ENCODE measurements at regions not wholly inside any gene's neighbourhood (a gene's known extent, or its start where the extent isn't known, plus 50 kb on each side); places are given as distances from the start of the nearest gene placed in this dataset.
A peak's percentile ranks its signal among the peaks of the same experiment; 100 is the strongest.
"Not testable (repeated sequence)": the region's sequence is repeated elsewhere in the genome, so short reads cannot be mapped to it uniquely, and the experiment has no call there.

GRCh38 chr3:137150825-137151224 lies 193.0 kb downstream of the IL20RB start:
- H3K4me2 ChIP-seq: no peak overlapping the region
- ChIA-PET CTCF (no interaction called here), POLR2A (no interaction called here)
- no peak for TF ChIP-seq CHD4 (IDR thresholded peaks at IDR 0.05; ENCODE audit: borderline replicate concordance)
- no peak for TF ChIP-seq TFCP2L1 (CRISPR knock-in tag; IDR thresholded peaks at IDR 0.05)
- no peak for TF ChIP-seq RARB (CRISPR knock-in tag; IDR thresholded peaks at IDR 0.05)
- no peak for TF ChIP-seq GATA3 (IDR thresholded peaks at IDR 0.05; ENCODE audit: borderline replicate concordance)
- TF ChIP-seq ESRRA (IDR thresholded peaks at IDR 0.05; ENCODE audit: borderline replicate concordance, low read length): no peak
- no peak for TF ChIP-seq MAZ (IDR thresholded peaks at IDR 0.05; ENCODE audit: borderline replicate concordance, low read depth, low read length)
- H3K4me1 ChIP-seq: no peaks in the 10 kb centered on the region
- ATAC-seq (no peak), DNase-seq (ENCODE audit: low read depth in 1 of 2, low spot score in 1 of 2) (no peak), FAIRE-seq (no peak)
- H3K4me3 ChIP-seq: no peak overlapping the region
- H3K27ac ChIP-seq: no peak overlapping the region
- 14% methylated on average over 5 of the region's 5 CpGs for WGBS (ENCODE audit: missing lambda C conversion rate)
- H3K9me3 ChIP-seq: no peaks in the 10 kb centered on the region

GRCh38 chr3:137153046-137153445 lies 195.3 kb downstream of the IL20RB start:
- CTCF ChIA-PET, POLR2A ChIA-PET: not testable (repeated sequence)

GRCh38 chr3:137163241-137163871 lies 205.6 kb downstream of the IL20RB start:
- H3K9me3 ChIP-seq: no peaks in the 10 kb centered on the region
- no peak overlapping the region for H3K4me3 ChIP-seq
- no peak for TF ChIP-seq BCL3 (IDR thresholded peaks at IDR 0.05)
- no peak for TF ChIP-seq FOSB (CRISPR knock-in tag; IDR thresholded peaks at IDR 0.05)
- no peak for TF ChIP-seq RCOR1 (IDR thresholded peaks at IDR 0.05; ENCODE audit: low read depth, low read length)
- TF ChIP-seq PBX3 (IDR thresholded peaks at IDR 0.05): no peak
- TF ChIP-seq EHF (CRISPR knock-in tag; IDR thresholded peaks at IDR 0.05): no peak
- no peak for TF ChIP-seq KDM5A (IDR thresholded peaks at IDR 0.05)
- TF ChIP-seq HOXB13 (CRISPR knock-in tag; IDR thresholded peaks at IDR 0.05; ENCODE audit: low read depth): no peak
- TF ChIP-seq CHD2 (IDR thresholded peaks at IDR 0.05; ENCODE audit: low read length, partially characterized antibody): no peak
- TF ChIP-seq JUN (IDR thresholded peaks at IDR 0.05): no peak
- no peak for TF ChIP-seq FOXS1 (CRISPR knock-in tag; IDR thresholded peaks at IDR 0.05)
- TF ChIP-seq HOXA7 (CRISPR knock-in tag; IDR thresholded peaks at IDR 0.05): no peak
- no peak for TF ChIP-seq MAZ (IDR thresholded peaks at IDR 0.05; ENCODE audit: borderline replicate concordance, low read depth, low read length)
- no peak for TF ChIP-seq NPAS2 (CRISPR knock-in tag; IDR thresholded peaks at IDR 0.05; ENCODE audit: borderline replicate concordance)
- no peak overlapping the region for H3K4me2 ChIP-seq
- POLR2A ChIA-PET: interaction anchor here (0.9 kb wide), 1 partner anchor 9 kb away, joined by 3 read pairs; no protein-coding TSS in a partner anchor
- no peaks in the 10 kb centered on the region for H3K4me1 ChIP-seq
- CTCF ChIA-PET: interaction anchor here (1.0 kb wide), 1 partner anchor 808 kb away, joined by 3 read pairs; no protein-coding TSS in a partner anchor
- ATAC-seq (no peak), DNase-seq (ENCODE audit: low read depth in 1 of 2, low spot score in 1 of 2) (no peak), FAIRE-seq (no peak)
- no peak overlapping the region for H3K27ac ChIP-seq
- 19% methylated on average over 6 of the region's 6 CpGs for WGBS (ENCODE audit: missing lambda C conversion rate)

More at GRCh38 chr3:137153046-137153445, 195.3 kb downstream of the IL20RB start:
- not testable (repeated sequence) for H3K9me3 ChIP-seq; H3K27ac ChIP-seq; DNase-seq (ENCODE audit: low read depth in 1 of 2, low spot score in 1 of 2); FAIRE-seq; H3K4me2 ChIP-seq; H3K4me1 ChIP-seq; H3K4me3 ChIP-seq; ATAC-seq
- 54% methylated on average over 5 of the region's 5 CpGs for WGBS (ENCODE audit: missing lambda C conversion rate)

GRCh38 chr3:137163958-137164357 lies 206.2 kb downstream of the IL20RB start:
- no peak for ATAC-seq
- POLR2A ChIA-PET: no interaction called here
- TF ChIP-seq NR3C1 (IDR thresholded peaks at IDR 0.05) (no peak), ATOH8 (CRISPR knock-in tag; IDR thresholded peaks at IDR 0.05; ENCODE audit: low read depth) (no peak), HDAC2 (IDR thresholded peaks at IDR 0.05) (no peak), MAZ (IDR thresholded peaks at IDR 0.05; ENCODE audit: borderline replicate concordance, low read depth, low read length) (no peak), ZFP36 (IDR thresholded peaks at IDR 0.05; ENCODE audit: borderline replicate concordance, partially characterized antibody) (no peak), RFX5 (IDR thresholded peaks at IDR 0.05) (no peak), HMGXB4 (CRISPR knock-in tag; IDR thresholded peaks at IDR 0.05; ENCODE audit: borderline replicate concordance) (no peak), MAFK (IDR thresholded peaks at IDR 0.05; ENCODE audit: partially characterized antibody) (peak; percentile 47)

More at GRCh38 chr3:137163958-137164357, 206.2 kb downstream of the IL20RB start:
- H3K4me1 ChIP-seq: no peaks in the 10 kb centered on the region
- CTCF ChIA-PET: no interaction called here
- H3K9me3 ChIP-seq: no peaks in the 10 kb centered on the region
- no peak for DNase-seq (ENCODE audit: low read depth in 1 of 2, low spot score in 1 of 2)
- no peak overlapping the region for H3K4me2 ChIP-seq
- FAIRE-seq: no peak
- no peak overlapping the region for H3K4me3 ChIP-seq
- H3K27ac ChIP-seq: no peak overlapping the region

Measured in A549 (cell line).